RPMI7951 (cell line): ENCODE measurements at regions not wholly inside any gene's neighbourhood (a gene's known extent, or its start where the extent isn't known, plus 50 kb on each side); places are given as distances from the start of the nearest gene placed in this dataset.
"Not testable (repeated sequence)": the region's sequence is repeated elsewhere in the genome, so short reads cannot be mapped to it uniquely, and the experiment has no call there.

Experiments used
- DNase-seq: peaks from one replicate; pipeline ENCODE4 v3.0.0-alpha.2; 2012; ENCODE audit warnings: low read depth

DNA sequence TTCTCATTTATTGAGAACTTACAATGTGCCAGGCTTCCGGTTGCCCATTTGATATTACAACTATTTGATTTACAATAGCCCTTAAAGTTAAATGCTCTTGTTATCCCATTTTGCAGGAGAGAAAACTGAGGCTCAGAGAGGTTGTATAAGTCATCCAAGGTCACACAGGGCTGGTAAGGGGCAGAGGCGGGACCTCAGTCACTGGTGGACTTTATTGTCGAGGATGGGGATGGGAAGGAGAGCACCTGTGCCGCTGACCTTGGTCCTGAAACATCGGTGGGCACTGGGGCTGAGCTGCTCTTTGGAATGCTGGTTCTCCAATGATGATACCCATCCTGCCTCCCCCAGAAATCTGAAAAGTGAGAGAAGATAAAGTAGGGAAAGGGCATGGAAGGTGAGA, 265.4 kb downstream of the MIAT start:
- DNase-seq, result no peak

DNA sequence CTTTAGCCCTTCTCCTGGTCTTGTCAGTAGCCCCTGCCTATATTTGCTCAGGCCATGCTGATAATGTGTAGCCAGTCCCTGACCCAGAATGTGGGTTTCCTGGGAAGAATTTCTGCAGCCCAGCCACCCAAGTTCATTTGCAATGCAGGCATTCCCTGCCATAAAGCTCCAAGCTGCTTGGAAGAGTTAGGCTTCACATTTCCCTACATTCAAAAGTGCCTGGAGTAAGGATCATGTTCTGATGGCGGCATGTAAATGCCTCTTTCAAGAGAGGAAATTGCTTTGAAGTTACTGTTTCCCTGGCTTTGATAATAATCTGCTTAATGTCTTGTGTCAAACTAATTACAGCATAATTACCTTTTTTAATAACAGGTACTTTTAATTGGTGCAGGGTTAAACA, 266.1 kb downstream of the MIAT start:
- DNase-seq, result no peak

DNA sequence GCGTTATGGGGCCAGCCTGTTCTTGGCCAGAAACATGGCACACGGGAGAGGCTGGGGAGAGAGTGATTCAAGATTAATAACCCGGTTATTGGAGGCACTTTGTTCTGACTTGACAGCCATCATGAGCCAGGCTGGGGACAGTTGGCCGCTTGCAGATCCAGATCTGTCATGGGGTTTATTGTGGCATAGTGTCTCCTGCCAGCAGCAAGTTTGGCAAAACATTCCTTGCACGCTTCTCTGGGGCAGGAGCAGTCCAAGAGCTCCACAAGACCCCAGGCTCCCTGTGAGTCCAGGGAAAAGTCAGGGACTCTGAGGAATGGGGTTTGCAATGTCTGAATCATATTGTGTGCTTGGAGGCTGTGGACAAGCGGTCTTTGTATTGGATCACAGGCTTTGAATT, 270.4 kb downstream of the MIAT start:
- no peak for DNase-seq

DNA sequence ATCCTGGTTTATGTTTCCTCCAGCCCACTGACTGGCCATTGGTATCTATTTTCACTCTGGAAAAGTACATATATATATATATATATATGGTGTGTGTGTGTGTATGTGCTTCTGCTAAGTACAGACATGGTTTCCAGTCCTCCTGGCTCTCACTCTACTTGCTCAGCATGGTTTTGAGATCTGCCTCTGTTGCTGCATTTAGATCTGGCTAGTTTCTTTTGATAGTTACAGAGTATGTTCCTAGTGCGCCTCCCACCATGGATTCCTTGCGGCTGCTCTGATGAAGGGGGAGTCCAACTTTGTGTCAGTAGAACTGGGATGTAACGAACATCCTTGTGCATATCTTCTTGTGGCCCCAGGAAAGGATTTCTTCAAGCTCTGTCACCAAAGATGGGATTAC, 274.1 kb downstream of the MIAT start:
- DNase-seq, result no peak

DNA sequence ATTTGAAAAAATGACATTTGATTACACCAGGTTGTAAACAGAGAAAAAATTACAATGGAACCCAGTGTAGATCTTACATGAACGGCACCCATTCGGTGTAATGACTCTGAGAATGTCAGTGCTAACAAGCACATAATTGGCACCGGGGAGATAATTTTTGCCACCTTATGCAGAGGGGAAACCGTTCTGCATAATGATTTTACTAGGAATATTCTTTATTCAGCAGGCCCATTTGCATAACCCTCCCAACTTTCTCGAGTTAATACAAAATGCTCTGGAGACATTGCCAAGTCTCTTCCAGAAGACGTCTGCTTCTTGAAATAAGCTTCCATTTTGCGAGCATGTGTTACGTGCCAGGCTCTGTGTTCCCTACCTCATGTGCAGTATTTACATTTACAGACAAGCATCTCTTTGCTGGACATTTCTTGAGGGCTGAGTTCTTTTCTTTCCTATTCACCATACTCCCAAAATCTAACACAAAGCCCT, 275.8 kb downstream of the MIAT start:
- no peak for DNase-seq

DNA sequence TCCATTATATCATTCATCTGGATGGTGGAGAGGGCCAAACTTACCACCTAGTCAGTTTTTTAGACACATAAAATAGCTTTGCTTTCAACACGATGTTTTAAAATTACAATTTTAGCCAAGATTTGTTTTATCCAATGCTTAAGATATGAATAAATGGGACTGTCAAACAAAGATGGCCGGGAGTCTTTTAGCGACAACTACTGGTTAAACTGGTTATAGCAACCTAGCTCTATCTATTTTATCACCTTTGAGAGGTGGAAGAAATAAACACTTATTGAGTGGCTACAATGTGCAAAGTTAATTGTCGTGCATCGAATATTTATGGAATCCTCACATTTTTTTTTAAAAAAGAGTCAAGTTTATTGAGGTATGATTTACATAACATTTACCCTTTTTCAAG, 279.8 kb downstream of the MIAT start:
- DNase-seq, result no peak

DNA sequence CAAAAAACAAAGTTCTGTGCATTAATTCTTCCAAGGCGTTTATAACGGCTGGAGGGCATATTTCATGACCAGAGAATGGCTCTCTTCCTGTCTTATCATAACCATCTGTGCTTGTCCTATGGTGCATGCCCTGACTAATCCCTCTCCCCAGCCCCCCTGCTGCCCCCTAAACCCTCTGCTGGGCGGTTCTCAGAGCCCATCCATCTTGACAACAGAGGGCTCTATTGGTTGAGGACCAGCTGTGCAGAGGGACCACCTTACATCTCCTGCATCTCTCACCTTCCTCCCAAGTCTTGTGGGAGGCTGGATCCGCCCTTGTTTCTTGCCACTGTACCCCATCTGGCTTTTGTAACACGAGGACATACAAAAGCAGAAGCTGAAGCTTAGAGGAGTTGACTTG, 282.1 kb downstream of the MIAT start:
- peak; percentile 80 for DNase-seq

DNA sequence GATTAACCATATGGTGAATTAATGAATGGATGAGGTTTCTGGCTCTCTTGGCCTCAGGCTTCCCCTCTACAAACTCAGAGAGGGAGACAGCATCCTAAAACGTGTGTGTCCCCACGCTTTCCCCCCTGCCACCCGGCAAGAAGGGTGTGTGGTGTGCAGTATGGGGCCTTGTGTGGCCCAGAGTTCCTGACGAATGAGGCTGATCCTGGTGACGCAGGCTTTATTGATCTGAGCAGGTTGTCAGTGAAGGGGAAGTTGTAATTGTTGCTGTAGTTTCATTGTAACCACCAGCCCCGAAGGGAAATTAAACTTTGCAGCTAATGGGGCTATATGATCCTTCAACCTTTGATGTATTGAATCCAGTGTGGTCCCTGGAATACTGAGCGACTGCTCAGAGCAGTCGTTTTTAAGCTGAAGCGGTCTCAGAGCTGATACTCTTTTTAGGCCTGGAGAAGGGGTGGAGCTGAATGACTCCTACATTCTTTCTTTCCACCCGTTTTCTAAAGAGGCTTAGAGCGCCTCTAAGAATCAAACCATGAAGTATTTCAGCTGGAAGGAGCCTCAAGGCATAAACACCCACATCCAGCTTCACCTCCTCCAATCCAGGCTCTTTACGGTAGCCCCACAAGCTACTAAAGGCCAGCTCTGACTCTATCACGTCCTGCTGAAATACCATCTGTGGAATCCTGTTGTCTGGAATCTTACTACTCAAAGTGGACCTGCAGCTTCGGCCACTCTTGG, 284.7 kb downstream of the MIAT start:
- DNase-seq, result peak; percentile 87

DNA sequence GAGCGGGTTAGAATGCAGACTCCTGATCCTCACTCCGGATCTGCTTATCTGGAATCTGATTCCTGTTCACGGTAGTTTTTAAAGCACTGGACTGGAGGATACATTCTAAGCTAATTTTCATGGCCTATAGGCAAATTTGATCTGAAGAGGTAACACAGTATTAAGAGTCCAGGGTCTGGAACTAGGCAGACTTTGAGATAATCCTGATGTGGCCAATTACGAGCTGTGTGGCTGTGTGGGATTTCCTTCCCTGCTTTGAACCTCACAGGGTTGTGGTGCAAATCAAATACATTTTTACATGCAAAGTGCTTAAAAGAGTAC, 285.2 kb downstream of the MIAT start:
- no peak for DNase-seq

DNA sequence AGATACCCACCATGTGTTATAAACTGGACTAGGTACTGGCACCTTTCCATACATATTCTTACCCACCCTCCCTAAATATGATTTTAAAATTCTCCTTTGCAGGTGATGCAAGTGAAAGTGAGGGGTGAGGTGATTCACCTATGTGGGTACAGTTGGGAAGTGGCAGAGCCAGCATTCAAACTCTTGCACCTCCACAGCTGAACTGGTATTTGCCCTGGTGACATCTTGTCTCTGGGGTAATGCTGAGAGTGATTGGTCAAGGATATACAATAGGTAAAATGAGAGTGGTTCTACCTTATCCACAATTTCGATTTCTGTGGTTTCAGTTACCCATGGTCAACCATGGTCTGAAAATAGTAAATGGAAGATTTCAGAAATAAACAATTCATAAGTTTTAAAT, 288.2 kb downstream of the MIAT start:
- no peak for DNase-seq

DNA sequence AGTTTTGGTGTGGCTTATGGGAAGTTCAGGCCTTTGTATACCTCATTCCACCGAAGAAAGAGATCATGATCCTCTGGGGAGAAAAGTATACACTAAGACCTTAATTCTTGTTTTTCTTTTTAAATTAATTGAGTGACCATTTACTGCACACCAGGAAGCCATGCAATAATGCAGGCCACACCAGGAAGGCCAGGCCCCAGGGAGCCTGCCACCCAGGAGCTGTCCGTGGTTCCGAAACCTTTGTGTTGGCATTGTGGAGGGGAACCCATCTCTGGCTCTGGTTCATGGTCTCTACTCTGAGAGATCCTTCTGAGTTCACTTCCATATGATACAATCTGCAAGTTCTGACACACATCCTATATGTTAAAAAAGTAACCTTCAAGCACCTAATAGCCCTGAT, 291.8 kb downstream of the MIAT start:
- DNase-seq, result peak; percentile 36

DNA sequence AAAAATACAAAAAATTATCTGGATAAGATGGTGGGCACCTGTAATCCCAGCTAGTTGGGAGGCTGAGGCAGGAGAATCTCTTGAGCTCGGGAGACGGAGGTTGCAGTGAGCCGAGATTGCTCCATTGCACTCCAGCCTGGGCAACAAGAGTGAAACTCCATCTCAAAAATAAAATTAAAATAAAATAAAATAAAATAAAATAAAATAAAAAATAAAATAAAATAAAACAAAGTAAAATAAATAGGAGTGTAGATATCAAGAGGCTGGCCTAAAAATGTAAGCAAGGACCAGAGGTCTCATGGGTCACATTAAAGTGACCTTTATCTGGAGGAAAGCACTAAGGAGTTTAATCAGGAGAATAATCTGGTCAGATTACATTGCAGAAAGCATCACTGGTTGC, 293.8 kb downstream of the MIAT start:
- not testable (repeated sequence) for DNase-seq

DNA sequence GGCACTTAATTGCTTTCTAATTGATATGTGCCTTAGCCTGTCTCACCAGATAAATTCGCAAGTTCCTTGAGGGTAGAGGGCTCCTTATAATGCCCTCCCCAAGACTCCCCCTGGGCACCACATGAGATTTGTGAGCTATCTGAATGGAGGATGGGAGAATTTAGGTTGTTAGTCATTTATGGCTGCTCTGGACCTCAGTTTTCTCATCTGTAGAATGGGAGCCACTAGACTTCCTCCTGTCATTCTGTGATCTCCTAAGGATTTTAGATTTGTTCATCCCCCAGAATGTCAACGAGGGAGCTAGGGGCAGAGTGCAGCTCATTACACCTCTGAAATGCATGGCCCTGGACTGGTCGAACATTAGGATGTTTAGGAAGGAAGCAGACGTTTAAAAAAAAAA, 294.6 kb downstream of the MIAT start:
- no peak for DNase-seq

DNA sequence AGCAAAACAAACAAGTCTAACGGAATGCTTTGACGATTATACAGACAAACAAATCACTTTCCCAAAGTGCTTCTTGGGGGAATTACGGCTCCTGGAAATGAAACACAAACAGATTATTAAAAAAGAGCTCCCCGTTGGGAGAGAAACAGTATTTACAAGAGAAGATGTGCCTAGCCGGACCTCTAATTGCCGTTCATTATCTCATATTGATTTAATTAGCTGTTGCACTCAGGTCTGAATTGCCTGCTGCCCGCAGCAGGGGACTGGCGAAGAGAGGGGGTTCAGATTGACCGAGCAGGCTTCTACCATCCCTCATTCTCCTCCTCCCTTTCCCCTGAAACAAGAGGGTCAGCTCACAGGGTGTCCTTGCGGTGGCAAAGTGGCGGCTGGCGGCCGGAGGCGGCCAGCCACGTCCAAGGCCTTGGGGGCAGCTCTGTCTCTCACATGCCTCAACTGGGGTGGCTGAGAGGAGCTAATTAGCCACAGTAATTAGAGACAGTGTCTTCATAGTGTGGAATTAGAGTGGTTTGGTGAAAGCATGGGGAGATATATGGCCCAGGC, 295.1 kb downstream of the MIAT start:
- DNase-seq, result no peak

DNA sequence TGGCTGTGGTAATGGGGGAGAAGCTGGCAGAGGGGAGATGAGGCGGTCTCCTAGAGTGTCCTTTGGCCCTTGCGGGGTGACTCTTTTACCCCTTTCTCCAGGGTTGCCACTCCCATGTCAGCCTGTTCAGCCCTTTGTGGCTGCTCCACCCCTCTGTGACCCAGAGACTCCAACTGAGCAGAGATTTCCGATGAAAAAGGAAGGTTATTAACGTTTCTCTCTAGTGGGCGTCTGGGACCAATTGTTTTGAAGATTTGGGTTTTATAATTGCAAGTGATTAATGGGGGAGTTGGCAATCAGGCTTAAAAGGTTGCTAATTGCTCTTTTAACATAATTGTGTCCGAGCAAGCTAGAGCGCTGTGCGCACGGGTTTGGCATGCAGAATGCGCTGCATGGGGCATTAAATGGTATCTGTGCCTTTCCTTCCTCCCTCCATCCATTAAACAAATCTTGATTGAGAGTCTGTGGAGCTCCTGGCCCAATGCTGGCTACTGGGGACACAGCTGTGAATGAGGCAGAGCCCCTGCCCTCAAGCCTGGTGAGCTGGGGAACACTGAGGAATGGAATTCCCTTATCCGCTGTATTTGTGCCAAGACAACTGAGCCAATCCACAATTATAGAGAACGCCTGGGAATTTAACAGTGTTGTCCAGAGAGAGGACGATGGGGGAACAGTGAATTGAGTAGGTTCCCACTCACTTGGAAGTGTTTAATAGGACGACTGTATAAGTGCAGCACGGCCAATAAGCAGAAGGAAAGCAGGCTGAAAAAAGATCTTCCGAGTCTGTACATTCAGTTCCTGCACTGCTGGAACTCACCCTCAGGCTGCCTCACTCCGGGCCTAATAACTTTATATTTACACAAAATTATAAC, 295.9 kb downstream of the MIAT start:
- no peak for DNase-seq

DNA sequence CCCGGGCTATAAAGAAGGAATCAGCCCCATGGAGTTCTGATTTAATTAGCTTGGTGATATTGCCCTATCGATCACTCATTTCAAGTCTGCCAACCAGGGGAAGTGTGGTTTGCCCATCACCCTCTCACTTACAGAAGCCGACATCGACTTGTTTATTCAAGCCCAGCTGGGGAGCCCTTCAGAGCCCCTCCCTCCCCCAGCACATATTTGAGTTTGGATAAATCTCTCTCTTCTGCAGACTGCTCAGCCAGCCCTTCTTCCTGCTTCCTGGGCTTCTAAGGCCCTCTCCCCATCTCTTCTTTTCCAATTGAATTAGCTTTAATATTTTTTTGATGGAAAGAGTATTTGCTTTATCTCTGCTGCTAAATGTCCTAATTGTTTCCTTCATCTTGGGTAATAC, 299.0 kb downstream of the MIAT start:
- DNase-seq, result no peak

DNA sequence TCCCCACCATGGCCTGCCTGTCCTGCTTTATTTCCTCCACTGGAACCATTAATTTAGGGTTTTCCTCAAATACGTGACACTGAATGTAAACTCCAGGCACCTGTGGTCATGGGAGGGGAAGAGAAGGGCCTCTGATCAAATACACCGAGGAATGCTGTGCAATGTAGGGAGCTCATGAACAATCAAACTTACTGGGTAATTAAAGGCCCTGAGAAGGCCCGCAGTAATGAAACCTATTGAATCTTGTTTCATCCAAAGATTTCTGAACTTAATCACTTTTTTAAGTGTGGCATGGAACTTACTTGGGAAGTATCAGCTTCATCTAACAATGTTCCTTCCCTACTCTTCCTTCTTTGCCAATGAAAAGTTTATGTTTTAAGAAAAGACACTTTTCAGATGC, 299.8 kb downstream of the MIAT start:
- DNase-seq, result no peak

DNA sequence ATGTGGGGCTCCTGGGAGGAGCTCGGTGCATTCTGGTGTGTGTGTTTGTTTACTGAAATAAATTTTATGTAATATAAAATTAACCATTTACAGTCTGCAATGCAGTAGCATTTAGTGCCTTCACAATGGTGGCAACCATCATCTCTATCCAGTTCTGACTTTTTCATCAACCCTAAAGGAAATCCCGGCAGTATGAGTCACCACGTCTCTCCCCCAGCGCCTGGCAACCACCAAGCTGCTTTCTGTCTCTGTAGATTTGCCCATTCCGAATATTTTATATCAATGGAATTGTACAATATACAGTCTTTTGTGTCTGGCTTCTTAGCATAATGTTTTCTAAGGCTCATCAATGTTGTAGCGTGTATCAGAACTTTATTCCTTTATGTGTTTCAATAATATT, 300.5 kb downstream of the MIAT start:
- DNase-seq, result no peak

DNA sequence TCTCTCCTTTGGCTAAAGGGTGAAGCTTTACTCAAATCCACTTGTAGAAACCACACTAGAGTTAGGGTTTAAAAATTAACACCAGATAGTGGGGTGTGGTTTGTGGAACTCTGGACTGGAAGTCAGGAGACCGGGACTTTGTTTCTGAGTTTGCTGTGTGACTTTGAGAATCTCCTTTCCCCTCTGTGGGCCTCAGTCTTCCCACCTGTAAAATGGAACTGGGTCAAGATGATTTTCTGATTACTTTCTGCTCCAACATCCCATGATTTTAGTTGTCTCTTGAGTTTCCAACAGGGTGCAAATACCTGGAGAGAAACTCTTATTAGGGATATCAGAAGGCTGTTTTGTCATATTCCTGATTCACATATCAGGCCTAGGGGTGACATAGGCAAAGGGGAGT, 301.0 kb downstream of the MIAT start:
- no peak for DNase-seq

DNA sequence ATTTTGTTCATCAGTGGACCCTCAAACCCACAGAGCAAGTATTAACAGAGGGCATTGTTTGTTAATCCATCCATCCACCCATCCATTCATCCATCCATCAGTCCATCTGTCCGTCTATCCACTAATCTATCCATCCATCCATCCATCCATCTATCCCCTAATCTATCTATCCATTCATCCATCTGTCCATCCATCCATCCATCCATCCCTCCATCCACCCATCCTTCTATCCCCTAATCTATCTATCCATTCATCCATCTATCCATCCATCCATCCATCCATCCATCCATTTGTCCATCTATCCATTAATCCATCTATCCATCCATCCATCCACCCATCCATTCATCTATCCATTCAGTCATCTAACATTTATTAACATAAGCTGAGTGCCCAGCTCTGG, 307.3 kb downstream of the MIAT start:
- DNase-seq, result no peak

DNA sequence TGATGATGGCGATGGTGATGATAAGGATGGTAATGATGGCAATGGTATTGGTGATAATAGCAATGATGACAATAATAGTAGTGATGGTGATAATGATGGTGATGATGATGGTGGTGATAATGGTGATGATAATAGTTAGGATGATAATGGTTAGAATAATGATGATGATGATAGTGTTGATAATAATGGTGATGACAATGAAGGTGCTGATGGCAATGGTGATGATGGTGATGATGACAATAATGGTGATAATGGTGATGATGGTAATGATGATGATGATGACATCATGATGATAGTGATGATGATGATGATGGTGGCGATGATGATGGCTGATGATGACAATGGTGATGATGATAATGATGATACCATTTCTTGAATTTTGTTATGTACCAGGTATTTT, 309.9 kb downstream of the MIAT start:
- no peak for DNase-seq

DNA sequence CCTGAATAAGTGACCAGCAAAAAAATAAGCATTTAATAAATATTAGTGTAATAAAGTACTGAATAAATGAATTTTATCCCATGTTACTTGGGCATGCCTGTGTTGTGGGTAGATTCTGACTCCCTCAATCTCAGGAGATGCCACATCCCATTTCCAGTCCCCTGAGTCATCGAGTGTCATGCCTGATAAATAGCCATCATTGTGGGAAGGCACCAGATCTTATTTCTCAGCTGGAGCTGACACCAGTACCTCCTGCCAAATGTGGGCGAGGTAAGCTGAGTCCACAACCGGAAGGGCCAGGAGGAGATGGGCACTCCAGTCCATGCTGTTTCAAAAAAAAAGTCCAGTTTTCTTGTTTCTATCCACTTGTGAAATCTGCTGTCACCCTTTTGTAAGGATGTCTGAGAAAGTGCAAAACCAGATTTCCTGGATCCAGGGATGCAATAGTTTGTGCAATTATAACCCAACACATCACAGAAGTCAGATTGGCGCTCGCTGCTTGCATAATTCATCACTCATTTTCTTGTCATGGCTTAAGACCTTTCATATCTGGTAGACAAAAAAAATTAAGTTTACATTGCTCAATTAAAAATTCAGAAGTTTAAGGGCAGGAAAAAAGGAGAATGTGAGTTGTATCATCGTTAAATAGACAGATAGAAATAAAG, 311.6 kb downstream of the MIAT start:
- DNase-seq, result peak; percentile 87
